Caco-2 (cell line): ENCODE measurements at regions not wholly inside any gene's neighbourhood (a gene's known extent, or its start where the extent isn't known, plus 50 kb on each side); places are given as distances from the start of the nearest gene placed in this dataset.

Source experiments
- BruUV-seq: library from RNA; stranded (reverse); fragments of 400-500 nt; replicated peaks from 2 replicates; lab custom pipeline; 2021; lab: Mats Ljungman, UMichigan
- CTCF ChIA-PET: fragments of 300-600 bp; sonication (Branson Sonifier 250); formaldehyde crosslinking; loops from one replicate; lab custom pipeline; 2022; ENCODE audit warnings: antibody characterized with exemption; lab: Charles Lee
- POLR2A ChIA-PET: fragments of 300-600 bp; sonication (Branson Sonifier 250); formaldehyde crosslinking; loops from one replicate; lab custom pipeline; 2022; ENCODE audit warnings: antibody characterized with exemption; lab: Charles Lee
- DNase-seq, 2 experiments: peaks; one replicate each; pipeline versions ENCODE4 v3.0.0 to v3.0.0-alpha.2; 2020 to 2022
- H3K27me3 ChIP-seq: replicated peaks from 2 replicates; pipeline ENCODE4 v1.6.0; 2011; ENCODE audit warnings: low read length; ENCODE audit not compliant: control insufficient read depth, insufficient read depth
- H3K36me3 ChIP-seq: 2 replicates; pipeline ENCODE4 v1.5.1; 2011; ENCODE audit warnings: low read length; ENCODE audit not compliant: control insufficient read depth, insufficient read depth
- H3K4me1 ChIP-seq: fragments of 250-450 bp; sonication (Bioruptor Pico); 2 replicates; pipeline ENCODE4 v1.5.1; 2020; ENCODE audit warnings: mild to moderate bottlenecking
- H3K4me3 ChIP-seq: 2 replicates; pipeline ENCODE4 v1.5.1; 2011; ENCODE audit warnings: low read depth, mild to moderate bottlenecking, control low read depth, low read length
- H3K9me3 ChIP-seq: fragments of 250-450 bp; sonication (Bioruptor Pico); 2 replicates; pipeline ENCODE4 v1.5.1; 2020; ENCODE audit warnings: mild to moderate bottlenecking, moderate library complexity
- H3K27ac Mint-ChIP-seq: one replicate; pipeline ENCODE4 v1.8.0; 2022; ENCODE audit warnings: mixed read lengths; ENCODE audit not compliant: unreplicated experiment
- H3K27me3 Mint-ChIP-seq: one replicate; pipeline ENCODE4 v1.8.0; 2022; ENCODE audit warnings: mixed read lengths; ENCODE audit not compliant: insufficient read depth, unreplicated experiment
- H3K36me3 Mint-ChIP-seq: one replicate; pipeline ENCODE4 v1.8.0; 2022; ENCODE audit warnings: mild to moderate bottlenecking, mixed read lengths; ENCODE audit not compliant: insufficient read depth, unreplicated experiment
- H3K4me1 Mint-ChIP-seq: one replicate; pipeline ENCODE4 v1.8.0; 2022; ENCODE audit warnings: low read depth, mixed read lengths; ENCODE audit not compliant: unreplicated experiment
- H3K4me3 Mint-ChIP-seq: one replicate; pipeline ENCODE4 v1.8.0; 2022; ENCODE audit warnings: mild to moderate bottlenecking, moderate library complexity, mixed read lengths; ENCODE audit not compliant: unreplicated experiment
- H3K9me3 Mint-ChIP-seq: one replicate; pipeline ENCODE4 v1.8.0; 2022; ENCODE audit warnings: mixed read lengths; ENCODE audit not compliant: unreplicated experiment
- CTCF ChIP-seq, 2 experiments: fragments of 200-600 bp in 1 of 2; IDR thresholded peaks; 1 replicate in 1 of 2; 2 replicates in 1 of 2; pipeline versions ENCODE4 v1.5.1 to v1.8.0; 2011 to 2022; ENCODE audit warnings: antibody characterized with exemption in 1 of 2, control low read depth in 1 of 2, inconsistent platforms in 1 of 2, low read depth in 1 of 2, low read length in 1 of 2, mild to moderate bottlenecking in 1 of 2, moderate library complexity in 1 of 2; ENCODE audit not compliant: insufficient read depth in 1 of 2, severe bottlenecking in 1 of 2, unreplicated experiment in 1 of 2
- intact Hi-C: fragments of 100-400 bp; cut with micrococcal nuclease; formaldehyde crosslinking; loops from one replicate; pipeline ENCODE4 v1.10.0; 2022; ENCODE audit not compliant: unreplicated experiment

DNA sequence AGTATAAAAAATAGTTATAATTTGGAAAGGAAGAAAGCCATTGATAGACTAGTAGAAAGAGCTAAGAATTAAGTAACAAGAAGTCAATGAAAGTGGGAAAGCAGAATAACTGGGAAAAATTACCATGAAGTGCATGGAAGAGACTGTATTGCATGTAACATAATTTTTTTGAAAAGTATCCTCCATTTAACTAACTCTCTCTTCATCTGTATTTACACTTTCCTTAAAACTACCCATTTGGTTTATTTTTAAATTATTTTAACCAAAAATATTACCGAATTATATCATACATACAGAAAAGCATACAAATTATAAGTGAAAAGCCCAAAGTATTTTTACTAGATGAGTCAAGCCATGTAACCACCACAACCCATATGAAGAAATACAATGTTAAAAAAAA lies 1009.9 kb upstream of the SEMA6D start:
- 0 out of 2 replicates have a peak, but pooled peaks cover 3% of the 10 kb centered on the region for H3K9me3 ChIP-seq

GRCh38 chr15:46708226-46708625 lies 1009.1 kb upstream of the SEMA6D start:
- POLR2A ChIA-PET, result no interaction called here
- Mint-ChIP-seq H3K4me1 (no peaks in the 10 kb centered on the region), H3K27me3 (no peaks in the 10 kb centered on the region), H3K9me3 (peaks cover 22% of the 10 kb centered on the region), H3K27ac (no peak overlapping the region), H3K4me3 (no peak overlapping the region), H3K36me3 (no peaks in the 10 kb centered on the region)
- BruUV-seq, result no TSS peak
- no peak for DNase-seq
- intact Hi-C loops, result no loop called here
- H3K27me3 ChIP-seq, result no peaks in the 10 kb centered on the region
- H3K9me3 ChIP-seq, result 0 out of 2 replicates have a peak, but pooled peaks cover 3% of the 10 kb centered on the region
- no peaks in the 10 kb centered on the region for H3K4me1 ChIP-seq
- H3K4me3 ChIP-seq, result no peak overlapping the region
- H3K36me3 ChIP-seq, result no peaks in the 10 kb centered on the region
- TF ChIP-seq CTCF (IDR thresholded peaks at IDR 0.05; ENCODE audit: insufficient read depth in 1 of 2, low read depth in 1 of 2, low read length in 1 of 2, severe bottlenecking in 1 of 2, unreplicated experiment in 1 of 2), result no peak
- CTCF ChIA-PET, result no interaction called here

More for the DNA sequence above, 1009.9 kb upstream of the SEMA6D start:
- no peaks in the 10 kb centered on the region for H3K4me1 Mint-ChIP-seq
- Histone ChIP-seq H3K4me3 (no peak overlapping the region), H3K27me3 (no peaks in the 10 kb centered on the region), H3K36me3 (no peaks in the 10 kb centered on the region), H3K4me1 (no peaks in the 10 kb centered on the region)
- DNase-seq, result no peak
- intact Hi-C loops, result no loop called here
- ChIA-PET CTCF (no interaction called here), POLR2A (no interaction called here)
- H3K36me3 Mint-ChIP-seq, result no peaks in the 10 kb centered on the region
- no peak overlapping the region for H3K27ac Mint-ChIP-seq
- BruUV-seq, result no TSS peak
- no peak overlapping the region for H3K4me3 Mint-ChIP-seq
- no peaks in the 10 kb centered on the region for H3K27me3 Mint-ChIP-seq
- no peak for TF ChIP-seq CTCF (IDR thresholded peaks at IDR 0.05; ENCODE audit: insufficient read depth in 1 of 2, low read depth in 1 of 2, low read length in 1 of 2, severe bottlenecking in 1 of 2, unreplicated experiment in 1 of 2)
- peaks cover 22% of the 10 kb centered on the region for H3K9me3 Mint-ChIP-seq

- ChIA-PET CTCF (no interaction called here), POLR2A (no interaction called here)
- DNase-seq, result no peak
- H3K27me3 ChIP-seq, result no peaks in the 10 kb centered on the region
- intact Hi-C loops, result no loop called here
- 0 out of 2 replicates have a peak, but pooled peaks cover 3% of the 10 kb centered on the region for H3K9me3 ChIP-seq
- H3K36me3 ChIP-seq, result no peaks in the 10 kb centered on the region
- Mint-ChIP-seq H3K4me1 (no peaks in the 10 kb centered on the region), H3K27ac (no peak overlapping the region), H3K27me3 (no peaks in the 10 kb centered on the region), H3K4me3 (no peak overlapping the region), H3K9me3 (peaks cover 22% of the 10 kb centered on the region), H3K36me3 (no peaks in the 10 kb centered on the region)
- H3K4me3 ChIP-seq, result no peak overlapping the region
- no peaks in the 10 kb centered on the region for H3K4me1 ChIP-seq
- TF ChIP-seq CTCF (IDR thresholded peaks at IDR 0.05; ENCODE audit: insufficient read depth in 1 of 2, low read depth in 1 of 2, low read length in 1 of 2, severe bottlenecking in 1 of 2, unreplicated experiment in 1 of 2), result no peak
- BruUV-seq, result no TSS peak
These were observed 1007.7 kb upstream of the SEMA6D start for GRCh38 chr15:46709460-46710083.
